AG10803 (cell line): ENCODE measurements at regions not wholly inside any gene's neighbourhood (a gene's known extent, or its start where the extent isn't known, plus 50 kb on each side); places are given as distances from the start of the nearest gene placed in this dataset.

Experiments used
- DNase-seq: peaks from one replicate; pipeline ENCODE4 v3.0.0; 2010; ENCODE audit warnings: low read depth
- H3K4me3 ChIP-seq: 2 replicates; pipeline ENCODE4 v1.5.1; 2011; ENCODE audit warnings: mild to moderate bottlenecking, low read length, control low read depth
- TF ChIP-seq, protein P1 (sequence below): conservative IDR thresholded peaks from 2 replicates; pipeline ENCODE4 v1.5.1; 2011; ENCODE audit warnings: mild to moderate bottlenecking, low read length, control low read depth, inconsistent platforms

DNA sequence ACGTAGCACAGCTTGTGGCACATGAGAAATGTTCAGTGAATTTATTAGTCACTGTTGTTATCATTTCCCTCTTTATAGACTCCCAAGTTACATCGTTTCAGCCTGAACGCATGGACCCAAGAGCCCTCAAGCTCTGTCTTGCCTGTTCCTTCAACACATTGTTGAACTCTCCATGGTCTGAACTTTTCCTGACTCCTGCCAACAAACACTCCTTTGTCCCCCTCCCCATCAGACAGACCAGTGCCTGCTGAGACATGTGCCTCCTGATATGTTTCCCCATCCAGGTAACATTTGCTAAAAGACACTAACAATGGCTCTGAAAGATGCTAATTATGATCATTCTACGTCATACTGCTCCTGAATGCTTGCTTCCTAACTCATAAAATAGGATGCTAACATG lies 108.7 kb upstream of the NFIA start:
- no peak overlapping the region for H3K4me3 ChIP-seq
- TF ChIP-seq, protein P1, sequence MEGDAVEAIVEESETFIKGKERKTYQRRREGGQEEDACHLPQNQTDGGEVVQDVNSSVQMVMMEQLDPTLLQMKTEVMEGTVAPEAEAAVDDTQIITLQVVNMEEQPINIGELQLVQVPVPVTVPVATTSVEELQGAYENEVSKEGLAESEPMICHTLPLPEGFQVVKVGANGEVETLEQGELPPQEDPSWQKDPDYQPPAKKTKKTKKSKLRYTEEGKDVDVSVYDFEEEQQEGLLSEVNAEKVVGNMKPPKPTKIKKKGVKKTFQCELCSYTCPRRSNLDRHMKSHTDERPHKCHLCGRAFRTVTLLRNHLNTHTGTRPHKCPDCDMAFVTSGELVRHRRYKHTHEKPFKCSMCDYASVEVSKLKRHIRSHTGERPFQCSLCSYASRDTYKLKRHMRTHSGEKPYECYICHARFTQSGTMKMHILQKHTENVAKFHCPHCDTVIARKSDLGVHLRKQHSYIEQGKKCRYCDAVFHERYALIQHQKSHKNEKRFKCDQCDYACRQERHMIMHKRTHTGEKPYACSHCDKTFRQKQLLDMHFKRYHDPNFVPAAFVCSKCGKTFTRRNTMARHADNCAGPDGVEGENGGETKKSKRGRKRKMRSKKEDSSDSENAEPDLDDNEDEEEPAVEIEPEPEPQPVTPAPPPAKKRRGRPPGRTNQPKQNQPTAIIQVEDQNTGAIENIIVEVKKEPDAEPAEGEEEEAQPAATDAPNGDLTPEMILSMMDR: no peak
- no peak for DNase-seq

DNA sequence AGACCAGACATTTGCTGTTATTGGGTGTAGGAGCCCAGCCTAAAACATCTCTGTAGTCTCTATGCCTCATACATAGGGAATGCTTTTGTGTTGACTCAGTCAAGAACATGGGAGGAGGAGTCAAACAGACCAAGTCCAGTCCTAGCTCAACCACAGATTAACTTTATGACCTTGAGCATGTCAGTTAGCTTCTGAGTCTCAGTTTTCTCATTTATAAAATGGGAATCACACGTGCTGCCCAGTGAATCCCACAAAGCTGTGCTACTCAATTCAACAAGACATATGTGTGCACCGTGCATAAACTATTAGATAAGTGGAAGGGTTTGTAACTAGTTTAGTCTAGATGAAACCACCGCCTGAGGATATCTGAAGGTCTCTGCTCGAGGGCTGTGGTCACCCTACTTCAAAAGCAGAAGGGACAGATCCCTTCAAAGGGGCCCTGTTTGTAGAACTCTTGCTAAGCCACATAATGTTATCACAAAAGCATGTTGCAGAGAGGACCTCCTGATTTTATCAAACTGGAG lies 109.5 kb upstream of the NFIA start:
- no peak overlapping the region for H3K4me3 ChIP-seq
- TF ChIP-seq, protein P1: no peak
- DNase-seq: peak; percentile 84

DNA sequence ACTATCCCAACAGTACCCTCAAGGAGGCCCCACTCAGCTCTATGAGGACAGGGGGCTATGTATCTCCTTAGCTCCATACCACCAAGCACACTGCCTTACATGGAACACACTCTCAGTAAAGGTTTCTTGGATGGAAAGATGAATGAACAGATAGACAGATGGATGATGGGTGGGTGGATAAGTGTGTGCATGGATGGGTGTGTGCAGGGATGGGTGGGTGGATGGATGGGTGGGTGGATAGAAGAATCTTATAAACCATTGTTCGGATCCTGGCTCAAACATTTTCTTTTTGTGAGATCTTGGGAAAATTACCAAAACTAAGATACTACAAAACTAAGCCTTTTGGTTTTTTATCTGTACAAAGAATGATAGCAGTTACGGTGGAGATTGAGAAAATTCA lies 111.0 kb upstream of the NFIA start:
- no peak overlapping the region for H3K4me3 ChIP-seq
- TF ChIP-seq, protein P1: no peak
- DNase-seq: no peak

DNA sequence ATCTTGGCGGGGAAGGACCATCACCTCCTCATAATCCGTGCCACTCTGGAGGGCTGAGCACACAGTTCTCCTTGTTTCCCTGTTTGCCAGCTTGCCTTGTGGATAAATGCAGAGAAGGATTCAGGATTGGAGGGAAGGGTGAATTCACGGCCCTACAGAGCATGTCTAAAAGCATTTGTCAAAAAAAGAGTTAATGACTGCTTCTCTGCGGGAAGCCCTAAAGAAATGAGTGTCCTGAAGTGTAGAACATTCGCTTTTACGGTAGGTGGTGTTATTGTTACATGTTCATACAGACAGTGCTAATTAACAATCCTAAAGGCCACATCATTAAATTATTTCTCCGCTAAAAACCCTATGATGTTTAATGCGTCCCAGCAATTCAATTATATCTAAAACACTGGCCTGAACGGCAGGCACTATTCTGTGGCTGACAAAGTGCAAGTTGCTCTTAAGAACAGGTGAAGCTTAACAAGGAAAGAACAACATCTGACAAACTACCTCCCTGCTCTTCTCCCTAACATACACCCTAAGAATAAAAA lies 112.3 kb upstream of the NFIA start:
- TF ChIP-seq, protein P1: peak; percentile 48
- no peak overlapping the region for H3K4me3 ChIP-seq
- DNase-seq: peak; percentile 33

DNA sequence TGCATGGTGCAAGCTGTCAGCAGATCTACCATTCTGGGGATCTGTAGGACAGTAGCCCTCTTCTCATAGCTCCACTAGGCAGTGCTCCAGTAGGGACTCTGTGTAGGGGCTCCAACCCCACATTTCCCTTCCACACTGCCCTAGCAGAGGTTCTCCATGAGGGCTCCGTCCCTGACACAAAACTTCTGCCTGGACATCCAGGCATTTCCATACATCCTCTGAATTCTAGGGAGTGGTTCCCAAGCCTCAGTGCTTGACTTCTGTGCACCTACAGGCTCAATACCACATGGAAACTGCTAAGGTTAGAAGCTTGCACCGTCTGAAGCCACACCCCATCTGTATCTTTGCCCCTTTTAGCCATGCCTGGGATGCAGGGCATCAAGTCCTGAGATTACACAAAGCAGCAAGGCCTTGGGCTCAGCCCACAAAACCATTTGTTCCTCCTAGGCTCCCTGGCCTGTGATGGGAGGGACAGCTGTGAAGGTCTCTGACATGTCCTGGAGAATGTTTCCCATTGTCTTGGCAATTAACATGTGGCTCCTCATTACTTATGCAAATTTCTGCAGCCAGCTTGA lies 117.0 kb upstream of the NFIA start:
- TF ChIP-seq, protein P1: no peak
- H3K4me3 ChIP-seq: no peak overlapping the region
- no peak for DNase-seq

DNA sequence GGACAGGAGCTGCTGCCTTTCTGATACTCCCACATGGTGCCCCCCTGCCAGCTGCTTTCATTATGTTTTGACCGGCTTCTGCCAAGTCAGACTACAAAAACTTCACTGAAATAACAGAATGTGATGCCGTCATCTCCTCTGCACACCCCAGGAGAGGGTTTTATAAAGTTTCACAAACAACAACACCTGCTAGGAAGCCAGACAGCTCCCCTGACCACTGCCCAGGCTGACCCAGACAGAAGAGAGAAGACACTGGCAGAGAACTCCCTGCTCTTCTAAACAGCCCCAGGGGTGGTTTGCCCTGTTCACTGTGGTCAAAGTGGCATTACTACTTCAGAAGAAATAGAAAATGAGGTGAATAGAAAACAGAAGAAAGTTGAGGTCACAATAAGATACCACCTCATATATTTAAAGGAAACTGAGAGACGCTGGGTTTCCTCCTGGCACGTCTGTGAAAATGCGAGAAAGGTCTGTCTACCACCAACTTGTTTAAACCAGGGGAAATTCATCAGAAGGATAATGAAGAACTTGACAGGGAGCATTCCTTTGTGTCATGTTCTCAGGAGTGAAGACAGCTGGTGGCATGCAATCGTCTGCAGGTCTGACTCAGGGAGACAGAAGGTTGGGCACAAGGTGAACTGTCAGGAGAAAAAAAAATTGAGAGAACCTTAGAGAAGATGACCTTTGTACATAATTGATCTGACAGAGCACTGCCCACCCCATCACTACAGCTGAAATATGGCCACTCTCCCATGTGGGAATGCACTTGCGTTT lies 119.0 kb upstream of the NFIA start:
- TF ChIP-seq, protein P1: no peak
- DNase-seq: no peak
- H3K4me3 ChIP-seq: no peak overlapping the region
